Ovary (tissue), 7 donors: ENCODE measurements at regions not wholly inside any gene's neighbourhood (a gene's known extent, or its start where the extent isn't known, plus 50 kb on each side); places are given as distances from the start of the nearest gene placed in this dataset.

Experiments used
- DNase-seq, 5 donors: peaks; one replicate each; pipeline ENCODE4 v3.0.0-alpha.2; 2019 to 2020
- H3K27ac ChIP-seq, 2 donors: fragments of 200-600 bp; one replicate each; pipeline versions ENCODE4 v1.5.1 to v1.8.0; 2019 to 2022
- H3K27me3 ChIP-seq: fragments of 200-600 bp; one replicate; pipeline ENCODE4 v1.8.0; 2022
- H3K36me3 ChIP-seq: fragments of 200-600 bp; sonication (generic); one replicate; pipeline ENCODE4 v1.5.1; 2019
- H3K4me1 ChIP-seq: one replicate; pipeline ENCODE4 v1.8.1; 2013; ENCODE audit warnings: mild to moderate bottlenecking, moderate library complexity; ENCODE audit not compliant: insufficient read depth
- H3K4me3 ChIP-seq: fragments of 200-600 bp; sonication (generic); one replicate; pipeline ENCODE4 v1.5.1; 2017
- H3K9me3 ChIP-seq, 2 donors: fragments of 200-600 bp in 1 of 2; sonication (generic) in 1 of 2; one replicate each; pipeline versions ENCODE4 v1.5.1 to v1.8.1; 2013 to 2019; ENCODE audit warnings: mild to moderate bottlenecking in 1 of 2, moderate library complexity in 1 of 2
- EP300 ChIP-seq: sonication (generic); formaldehyde crosslinking; IDR thresholded peaks from one replicate; pipeline ENCODE4 v1.6.1; 2017; ENCODE audit warnings: antibody characterized with exemption
- POLR2A ChIP-seq: fragments of 450-650 bp; IDR thresholded peaks from one replicate; pipeline ENCODE4 v1.6.1; 2017; ENCODE audit warnings: antibody characterized with exemption, mild to moderate bottlenecking, moderate library complexity
- WGBS, 3 donors: extraction: QIAGEN DNeasy Blood & Tissue Kit in 1 of 3; methylation state at CpG; one replicate each; pipeline versions ENCODE4 v1.1.5 to v1.1.7; 2013 to 2017; 5-methylcytosine and 5-hydroxymethylcytosine counted together
- intact Hi-C, 4 donors: fragments of 100-400 bp; cut with DNase I; formaldehyde crosslinking; loops; one replicate each; pipeline versions ENCODE4 v1.11.0 to v1.15.1; 2022 to 2023
- TF ChIP-seq, protein P1 (sequence below), 3 donors: fragments of 450-650 bp in 2 of 3; fragments of 200-600 bp in 1 of 3; IDR thresholded peaks; one replicate each; pipeline versions ENCODE4 v1.5.1 to v1.8.0; 2016 to 2022; ENCODE audit warnings: antibody characterized with exemption in 3 of 3, mild to moderate bottlenecking in 1 of 3
- donor health status: DM: no; HTN: no; CAD: no; lungs with moderate emphysema.
- donor health status: DM: no; HTN: no; CAD: no.
- donor health status: Bipolar disorder and iron deficiency.
- donor health status: DM: no; HTN: no; CAD: no.
- donor health status: DM: yes; HTN: yes; CAD: no.

DNA sequence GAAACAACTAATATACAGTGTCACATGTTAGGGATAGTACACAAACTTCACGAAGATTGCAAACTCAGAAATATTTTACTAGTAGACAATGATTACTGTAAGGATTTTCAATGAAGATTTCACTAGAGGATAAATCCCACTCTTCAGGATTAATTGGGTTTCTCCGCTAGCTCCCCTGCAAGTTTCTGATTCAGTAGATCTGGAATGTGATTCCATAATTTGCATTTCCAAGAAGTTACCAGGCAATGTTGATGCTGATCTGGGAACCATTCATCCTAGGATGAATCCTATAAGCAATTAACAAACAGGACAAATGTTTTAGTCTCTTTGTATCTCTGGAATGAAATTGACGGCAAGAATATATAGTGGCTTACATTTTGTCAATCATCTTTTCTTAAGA is 272.4 kb downstream of the ALX1 start:
- Histone ChIP-seq H3K36me3 (no peaks in the 10 kb centered on the region), H3K27ac (no peak overlapping the region), H3K9me3 (no peaks in the 10 kb centered on the region), H3K4me3 (no peak overlapping the region), H3K27me3 (no peaks in the 10 kb centered on the region), H3K4me1 (no peaks in the 10 kb centered on the region)
- WGBS, 3 donors, result 92 to 94% (median 94%) methylated on average over 3 of the region's 3 CpGs
- DNase-seq, result no peak
- TF ChIP-seq, protein P1, sequence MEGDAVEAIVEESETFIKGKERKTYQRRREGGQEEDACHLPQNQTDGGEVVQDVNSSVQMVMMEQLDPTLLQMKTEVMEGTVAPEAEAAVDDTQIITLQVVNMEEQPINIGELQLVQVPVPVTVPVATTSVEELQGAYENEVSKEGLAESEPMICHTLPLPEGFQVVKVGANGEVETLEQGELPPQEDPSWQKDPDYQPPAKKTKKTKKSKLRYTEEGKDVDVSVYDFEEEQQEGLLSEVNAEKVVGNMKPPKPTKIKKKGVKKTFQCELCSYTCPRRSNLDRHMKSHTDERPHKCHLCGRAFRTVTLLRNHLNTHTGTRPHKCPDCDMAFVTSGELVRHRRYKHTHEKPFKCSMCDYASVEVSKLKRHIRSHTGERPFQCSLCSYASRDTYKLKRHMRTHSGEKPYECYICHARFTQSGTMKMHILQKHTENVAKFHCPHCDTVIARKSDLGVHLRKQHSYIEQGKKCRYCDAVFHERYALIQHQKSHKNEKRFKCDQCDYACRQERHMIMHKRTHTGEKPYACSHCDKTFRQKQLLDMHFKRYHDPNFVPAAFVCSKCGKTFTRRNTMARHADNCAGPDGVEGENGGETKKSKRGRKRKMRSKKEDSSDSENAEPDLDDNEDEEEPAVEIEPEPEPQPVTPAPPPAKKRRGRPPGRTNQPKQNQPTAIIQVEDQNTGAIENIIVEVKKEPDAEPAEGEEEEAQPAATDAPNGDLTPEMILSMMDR (IDR thresholded peaks at IDR 0.05), result no peak
- TF ChIP-seq POLR2A (no peak), EP300 (no peak)
- intact Hi-C loops, result no loop called here

DNA sequence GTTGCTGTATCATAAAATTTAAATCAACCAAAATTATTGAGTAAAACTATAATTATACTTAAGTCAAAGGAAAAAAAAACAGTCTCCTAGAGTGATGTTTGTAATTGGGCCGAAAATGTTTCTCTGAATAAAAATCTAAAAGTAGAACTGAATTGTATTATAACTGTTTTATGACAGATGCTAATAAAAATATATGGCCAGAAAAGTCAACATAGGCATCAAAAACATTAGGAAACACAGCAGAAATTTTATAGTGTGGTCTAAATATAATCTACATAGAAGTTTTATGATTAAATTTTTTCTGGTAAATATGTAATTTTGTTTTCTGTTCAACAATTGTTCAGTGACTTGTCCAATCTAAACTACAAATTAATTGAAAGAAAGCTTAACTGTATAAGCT is 277.8 kb downstream of the ALX1 start:
- 72 to 89% (median 84%) methylated on average over 1 of the region's 1 CpG for WGBS, 3 donors

DNA sequence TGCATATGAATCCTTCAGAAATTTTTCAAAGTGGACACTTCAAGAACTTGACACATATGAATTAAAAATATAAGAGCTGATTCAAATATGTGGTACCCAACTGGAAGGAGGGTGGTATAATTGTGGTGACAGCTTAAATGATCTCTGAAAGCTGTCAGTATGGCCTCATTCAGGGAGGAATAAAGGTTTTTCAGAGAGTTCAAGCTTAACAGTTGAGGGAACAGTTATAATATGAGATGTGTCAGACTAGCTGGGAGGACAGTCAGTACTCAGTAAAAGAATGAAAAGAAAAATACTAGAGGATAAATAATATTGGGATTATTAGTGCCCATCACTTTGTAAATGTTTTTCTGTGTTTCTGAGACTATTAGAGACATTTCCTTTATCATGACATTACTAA is 277.5 kb downstream of the RASSF9 start:
- H3K27ac ChIP-seq, result no peak overlapping the region
- intact Hi-C loops, result no loop called here
- no peak for DNase-seq
- no peaks in the 10 kb centered on the region for H3K36me3 ChIP-seq
- no peaks in the 10 kb centered on the region for H3K27me3 ChIP-seq
- no peak overlapping the region for H3K4me3 ChIP-seq
- no peaks in the 10 kb centered on the region for H3K9me3 ChIP-seq
- TF ChIP-seq POLR2A, result no peak
- TF ChIP-seq EP300, result no peak
- TF ChIP-seq, protein P1 (IDR thresholded peaks at IDR 0.05), result no peak
- no peaks in the 10 kb centered on the region for H3K4me1 ChIP-seq

More for the DNA sequence above, 277.8 kb downstream of the ALX1 start:
- no peaks in the 10 kb centered on the region for H3K9me3 ChIP-seq
- no peaks in the 10 kb centered on the region for H3K4me1 ChIP-seq
- no peak overlapping the region for H3K27ac ChIP-seq
- H3K36me3 ChIP-seq, result no peaks in the 10 kb centered on the region
- no peak overlapping the region for H3K4me3 ChIP-seq
- TF ChIP-seq, protein P1 (IDR thresholded peaks at IDR 0.05), result no peak
- no peaks in the 10 kb centered on the region for H3K27me3 ChIP-seq
- intact Hi-C loops, result no loop called here
- no peak for DNase-seq

DNA sequence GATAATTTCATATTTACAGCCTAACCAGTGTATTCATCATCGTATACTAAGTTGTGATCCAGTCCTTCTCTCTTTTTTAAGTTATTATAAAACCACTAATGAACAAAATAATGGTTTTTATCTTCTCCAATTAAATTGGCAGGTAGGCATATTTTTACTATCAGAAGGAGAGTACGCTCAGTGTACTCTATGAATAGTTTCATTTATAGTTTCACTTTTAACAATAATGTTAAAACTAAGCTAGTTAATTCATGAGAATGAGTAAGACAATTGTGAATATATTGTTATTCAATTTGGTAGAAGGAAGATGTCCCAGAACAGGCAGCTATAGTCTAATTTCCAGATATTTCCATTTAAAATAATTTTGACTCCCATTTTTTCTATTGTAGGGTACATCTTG is 277.1 kb downstream of the RASSF9 start:
- Histone ChIP-seq H3K4me3 (no peak overlapping the region), H3K27me3 (no peaks in the 10 kb centered on the region), H3K36me3 (no peaks in the 10 kb centered on the region), H3K9me3 (no peaks in the 10 kb centered on the region), H3K4me1 (no peaks in the 10 kb centered on the region), H3K27ac (no peak overlapping the region)
- intact Hi-C loops, result no loop called here
- TF ChIP-seq POLR2A, result no peak
- TF ChIP-seq, protein P1 (IDR thresholded peaks at IDR 0.05), result no peak
- no peak for TF ChIP-seq EP300
- DNase-seq, result no peak
- 45 to 54% (median 50%) methylated on average over 2 of the region's 2 CpGs for WGBS, 3 donors

DNA sequence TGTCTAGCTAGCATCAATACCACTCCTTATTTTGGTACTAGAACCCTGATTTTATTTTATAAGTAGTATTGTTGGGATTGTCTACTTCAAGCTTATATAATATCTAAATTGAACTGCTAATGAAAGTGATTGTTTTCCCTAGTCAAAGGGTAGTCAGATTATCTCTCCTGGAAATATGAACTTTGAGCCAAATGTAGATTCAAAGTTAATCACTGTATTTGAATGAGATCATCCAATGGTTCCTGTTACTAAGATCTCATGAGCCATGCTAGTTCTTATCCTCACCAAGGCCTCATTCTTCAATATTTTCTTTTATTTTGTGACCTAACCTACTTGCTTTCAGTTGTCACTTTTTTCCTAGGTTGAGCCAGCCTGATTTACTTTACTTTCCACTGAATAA is 276.7 kb downstream of the RASSF9 start:
- Histone ChIP-seq H3K27me3 (no peaks in the 10 kb centered on the region), H3K27ac (no peak overlapping the region), H3K9me3 (no peaks in the 10 kb centered on the region), H3K4me1 (no peaks in the 10 kb centered on the region), H3K4me3 (no peak overlapping the region), H3K36me3 (no peaks in the 10 kb centered on the region)
- DNase-seq, result no peak
- TF ChIP-seq POLR2A, result no peak
- TF ChIP-seq, protein P1 (IDR thresholded peaks at IDR 0.05), result no peak
- TF ChIP-seq EP300, result no peak
- intact Hi-C loops, result no loop called here
